Nephron (organoid): ENCODE measurements at regions not wholly inside any gene's neighbourhood (a gene's known extent, or its start where the extent isn't known, plus 50 kb on each side); places are given as distances from the start of the nearest gene placed in this dataset.
"Not testable (repeated sequence)": the region's sequence is repeated elsewhere in the genome, so short reads cannot be mapped to it uniquely, and the experiment has no call there.

Experiments used
- H3K27ac Mint-ChIP-seq, 3 experiments: 2 replicates each; pipeline ENCODE4 v1.8.0; 2020; ENCODE audit warnings: mixed read lengths in 3 of 3, mild to moderate bottlenecking in 2 of 3, moderate library complexity in 1 of 3
- H3K27me3 Mint-ChIP-seq: 2 replicates; pipeline ENCODE4 v1.8.0; 2021; ENCODE audit warnings: low read depth, mild to moderate bottlenecking, moderate library complexity, mixed read lengths
- H3K36me3 Mint-ChIP-seq: 2 replicates; pipeline ENCODE4 v1.8.0; 2020; ENCODE audit warnings: low read depth, mixed read lengths
- H3K4me1 Mint-ChIP-seq: 2 replicates; pipeline ENCODE4 v1.8.0; 2020; ENCODE audit warnings: mixed read lengths
- H3K4me3 Mint-ChIP-seq, 3 experiments: 2 replicates each; pipeline ENCODE4 v1.8.0; 2020; ENCODE audit warnings: mild to moderate bottlenecking in 3 of 3, mixed read lengths in 3 of 3, moderate library complexity in 2 of 3
- H3K9me3 Mint-ChIP-seq: 2 replicates; pipeline ENCODE4 v1.8.0; 2020; ENCODE audit warnings: mixed read lengths
- CTCF ChIP-seq, 3 experiments: fragments of 200-600 bp; sonication (generic); IDR thresholded peaks; one replicate each; pipeline ENCODE4 v1.5.0; 2021; ENCODE audit warnings: antibody characterized with exemption in 3 of 3; ENCODE audit not compliant: unreplicated experiment in 3 of 3

- Mint-ChIP-seq H3K27ac (no peak overlapping the region), H3K4me1 (no peaks in the 10 kb centered on the region), H3K27me3 (no peaks in the 10 kb centered on the region), H3K36me3 (no peaks in the 10 kb centered on the region), H3K4me3 (no peak overlapping the region), H3K9me3 (no peaks in the 10 kb centered on the region)
- no peak for TF ChIP-seq CTCF (IDR thresholded peaks at IDR 0.05; ENCODE audit: unreplicated experiment in 3 of 3)
Measured at GRCh38 chr1:166307261-166308188, 140.7 kb upstream of the FAM78B start.

- not testable (repeated sequence) for H3K4me1 Mint-ChIP-seq, H3K27me3 Mint-ChIP-seq, H3K9me3 Mint-ChIP-seq, H3K27ac Mint-ChIP-seq, H3K36me3 Mint-ChIP-seq, H3K4me3 Mint-ChIP-seq
Measured at GRCh38 chr1:166316306-166316705, 149.5 kb upstream of the FAM78B start.

- Mint-ChIP-seq H3K4me1 (no peaks in the 10 kb centered on the region), H3K36me3 (no peaks in the 10 kb centered on the region), H3K4me3 (no peak overlapping the region), H3K27ac (no peak overlapping the region), H3K9me3 (no peaks in the 10 kb centered on the region), H3K27me3 (no peaks in the 10 kb centered on the region)
- TF ChIP-seq CTCF (IDR thresholded peaks at IDR 0.05; ENCODE audit: unreplicated experiment in 3 of 3): no peak
Measured at GRCh38 chr1:166322470-166322869, 155.7 kb upstream of the FAM78B start.

- TF ChIP-seq CTCF (IDR thresholded peaks at IDR 0.05; ENCODE audit: unreplicated experiment in 3 of 3): no peak
- no peaks in the 10 kb centered on the region for H3K36me3 Mint-ChIP-seq
- H3K27ac Mint-ChIP-seq: no peak overlapping the region
- H3K4me3 Mint-ChIP-seq: no peak overlapping the region
- peaks cover 3% of the 10 kb centered on the region for H3K27me3 Mint-ChIP-seq
- H3K9me3 Mint-ChIP-seq: no peaks in the 10 kb centered on the region
- H3K4me1 Mint-ChIP-seq: no peaks in the 10 kb centered on the region
Measured at GRCh38 chr1:166327886-166328285, 161.1 kb upstream of the FAM78B start.

- Mint-ChIP-seq H3K9me3 (no peaks in the 10 kb centered on the region), H3K27ac (no peak overlapping the region), H3K4me1 (no peaks in the 10 kb centered on the region), H3K4me3 (no peak overlapping the region), H3K27me3 (peaks cover 3% of the 10 kb centered on the region), H3K36me3 (no peaks in the 10 kb centered on the region)
- TF ChIP-seq CTCF (IDR thresholded peaks at IDR 0.05; ENCODE audit: unreplicated experiment in 3 of 3): no peak
Measured at GRCh38 chr1:166328956-166329355, 162.2 kb upstream of the FAM78B start.

GRCh38 chr1:166330096-166330495, 163.3 kb upstream of the FAM78B start:
- H3K27me3 Mint-ChIP-seq: peaks cover 10% of the 10 kb centered on the region
- no peak overlapping the region for H3K4me3 Mint-ChIP-seq
- H3K36me3 Mint-ChIP-seq: no peaks in the 10 kb centered on the region
- H3K9me3 Mint-ChIP-seq: no peaks in the 10 kb centered on the region
- TF ChIP-seq CTCF (IDR thresholded peaks at IDR 0.05; ENCODE audit: unreplicated experiment in 3 of 3): no peak
- no peaks in the 10 kb centered on the region for H3K4me1 Mint-ChIP-seq
- H3K27ac Mint-ChIP-seq: no peak overlapping the region
